Glomerular visceral epithelial cell (primary cell): ENCODE measurements at regions not wholly inside any gene's neighbourhood (a gene's known extent, or its start where the extent isn't known, plus 50 kb on each side); places are given as distances from the start of the nearest gene placed in this dataset.
"Not testable (repeated sequence)": the region's sequence is repeated elsewhere in the genome, so short reads cannot be mapped to it uniquely, and the experiment has no call there.

Experiments used
- DNase-seq: peaks from one replicate; pipeline ENCODE4 v3.0.0-alpha.2; 2016; ENCODE audit errors: extremely low spot score

DNA sequence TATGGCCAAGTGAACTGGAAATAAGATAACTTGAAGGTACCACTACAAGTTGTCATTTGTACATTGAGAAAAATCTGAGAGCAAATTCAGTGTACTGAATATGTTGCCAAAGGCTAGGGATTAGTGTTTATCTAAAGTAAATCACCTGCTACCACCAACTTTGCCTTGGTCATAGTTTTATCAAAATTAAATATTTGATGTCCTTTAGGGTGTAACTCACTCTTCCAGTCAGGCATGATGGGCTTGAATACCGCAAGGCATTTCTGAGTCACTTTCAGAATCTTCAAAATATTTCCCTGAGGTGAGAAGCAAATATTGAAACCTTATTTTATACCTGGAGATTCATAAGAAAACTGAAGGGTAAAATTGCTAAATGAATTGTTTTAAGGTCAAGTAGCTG, 1338.6 kb upstream of the ACO1 start:
- peak; percentile 6 for DNase-seq

DNA sequence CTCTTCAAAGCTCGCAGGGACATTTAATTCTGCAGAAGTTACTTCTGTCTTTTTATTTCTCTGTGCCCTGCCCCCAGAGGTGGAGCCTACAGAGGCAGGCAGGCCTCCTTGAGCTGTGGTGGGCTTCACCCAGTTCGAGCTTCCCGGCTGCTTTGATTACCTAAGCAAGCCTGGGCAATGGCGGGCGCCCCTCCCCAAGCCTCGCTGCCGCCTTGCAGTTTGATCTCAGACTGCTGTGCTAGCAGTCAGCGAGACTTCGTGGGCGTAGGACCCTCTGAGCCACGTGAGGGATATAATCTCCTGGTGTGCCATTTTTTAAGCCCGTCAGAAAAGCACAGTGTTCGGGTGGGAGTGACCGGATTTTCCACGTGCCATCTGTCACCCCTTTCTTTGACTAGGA, 1322.9 kb upstream of the ACO1 start:
- not testable (repeated sequence) for DNase-seq

DNA sequence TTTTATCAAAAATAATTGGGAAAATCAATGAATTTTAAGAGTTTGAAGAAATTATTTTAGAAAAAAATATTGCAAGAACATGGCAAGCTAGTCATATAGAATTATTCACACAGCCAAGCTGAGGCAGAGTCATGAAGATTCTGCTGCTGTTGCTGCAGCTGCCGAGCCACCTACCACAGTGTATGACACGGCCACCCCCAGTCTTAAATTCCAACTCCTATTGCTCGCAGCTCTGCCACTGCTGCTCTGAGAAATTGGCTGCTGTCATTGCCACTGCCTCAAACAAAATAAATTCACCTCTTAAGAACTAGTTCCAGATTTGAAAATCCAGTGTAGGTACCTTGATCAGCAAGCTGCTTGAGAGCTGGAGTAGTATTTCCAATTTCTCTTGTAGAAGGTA, 1318.8 kb upstream of the ACO1 start:
- no peak for DNase-seq

DNA sequence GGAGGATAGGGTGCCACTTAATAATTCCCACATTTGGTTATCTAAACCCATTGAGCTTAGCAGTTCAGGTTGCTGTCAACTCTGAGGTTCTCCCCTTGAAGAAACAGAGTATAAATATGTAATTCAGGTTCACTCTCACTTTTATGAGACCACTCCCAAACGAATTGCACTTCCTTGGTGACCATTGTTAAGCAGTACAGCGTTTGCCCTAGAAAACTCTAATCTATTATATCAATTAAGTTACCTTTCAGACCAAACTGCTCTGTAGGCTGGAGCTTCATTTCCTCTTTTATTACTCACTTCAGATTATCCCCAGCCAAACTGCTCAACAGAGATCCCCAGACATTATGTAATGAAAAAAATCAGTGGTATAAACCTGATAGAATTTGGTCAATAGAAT, 1317.0 kb upstream of the ACO1 start:
- no peak for DNase-seq

DNA sequence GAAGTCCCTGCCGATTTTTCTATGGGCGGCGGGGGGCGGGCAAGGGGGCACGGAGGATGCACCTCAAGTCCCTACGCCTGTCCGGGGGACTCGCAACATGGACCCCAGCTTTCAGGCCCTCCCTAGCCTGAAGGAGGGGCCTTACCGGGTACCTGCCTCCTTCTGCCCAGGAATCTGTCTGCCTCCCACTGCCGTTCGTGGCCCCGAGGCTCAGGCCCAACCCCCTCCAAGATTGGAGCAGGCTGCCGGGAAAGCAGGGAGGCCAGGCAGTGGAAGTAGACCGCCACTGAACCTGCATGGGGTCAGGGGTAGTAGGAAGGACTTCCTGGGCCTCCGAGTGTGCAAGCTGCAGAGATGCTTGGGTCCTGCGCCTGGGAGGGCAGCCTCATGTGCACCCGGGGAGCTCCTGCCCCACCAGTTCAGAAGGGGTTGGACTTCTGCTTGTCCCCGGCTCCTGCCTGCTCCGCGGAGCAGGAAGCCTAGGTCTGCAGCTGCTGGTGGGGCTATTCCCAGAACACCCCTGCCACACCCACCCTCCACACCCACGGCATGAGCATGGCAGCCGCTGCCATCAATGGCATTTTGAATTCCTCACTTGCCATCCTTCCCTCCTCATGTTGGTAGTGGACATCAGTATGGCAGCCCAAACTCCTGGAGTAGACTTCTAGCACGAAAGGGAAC, 1312.7 kb upstream of the ACO1 start:
- no peak for DNase-seq

DNA sequence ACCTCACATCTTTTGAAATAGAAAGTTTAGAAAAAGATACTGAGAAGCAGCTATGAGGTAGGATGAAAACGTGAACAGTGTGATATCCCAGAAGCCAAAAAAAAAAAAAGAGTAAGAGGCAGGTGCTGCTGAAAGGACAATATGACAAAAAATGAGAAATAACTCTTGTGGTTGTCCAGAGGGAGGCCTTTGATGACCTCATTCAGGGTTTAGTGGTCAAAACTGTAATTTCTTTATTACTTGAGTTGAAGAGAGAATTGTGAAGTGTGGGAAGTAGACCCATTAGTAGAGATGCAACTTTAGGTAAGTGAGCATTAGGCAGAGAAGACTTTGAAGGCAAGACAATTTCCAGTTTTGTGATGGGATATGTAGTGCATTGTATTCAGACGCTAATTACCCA, 1306.3 kb upstream of the ACO1 start:
- DNase-seq, result peak; percentile 21

DNA sequence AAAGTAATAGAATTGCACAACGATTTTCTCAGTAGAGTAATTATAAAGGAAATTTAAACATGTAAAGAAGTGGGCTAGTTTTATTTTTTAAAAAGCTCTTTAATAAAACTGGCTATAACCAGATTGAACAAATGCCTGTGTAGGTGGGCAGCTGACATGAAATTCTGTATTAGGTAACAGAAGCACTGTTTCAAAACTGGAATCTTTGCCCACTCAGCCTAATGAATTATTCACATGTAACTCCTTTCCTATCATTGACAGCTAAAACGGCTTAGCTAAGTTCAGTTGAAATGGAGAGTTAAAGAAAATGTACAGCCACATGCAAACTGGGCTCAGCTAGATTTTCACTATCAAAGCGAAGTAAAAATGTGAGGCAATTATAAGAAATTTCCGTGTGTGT, 1300.1 kb upstream of the ACO1 start:
- DNase-seq, result no peak

DNA sequence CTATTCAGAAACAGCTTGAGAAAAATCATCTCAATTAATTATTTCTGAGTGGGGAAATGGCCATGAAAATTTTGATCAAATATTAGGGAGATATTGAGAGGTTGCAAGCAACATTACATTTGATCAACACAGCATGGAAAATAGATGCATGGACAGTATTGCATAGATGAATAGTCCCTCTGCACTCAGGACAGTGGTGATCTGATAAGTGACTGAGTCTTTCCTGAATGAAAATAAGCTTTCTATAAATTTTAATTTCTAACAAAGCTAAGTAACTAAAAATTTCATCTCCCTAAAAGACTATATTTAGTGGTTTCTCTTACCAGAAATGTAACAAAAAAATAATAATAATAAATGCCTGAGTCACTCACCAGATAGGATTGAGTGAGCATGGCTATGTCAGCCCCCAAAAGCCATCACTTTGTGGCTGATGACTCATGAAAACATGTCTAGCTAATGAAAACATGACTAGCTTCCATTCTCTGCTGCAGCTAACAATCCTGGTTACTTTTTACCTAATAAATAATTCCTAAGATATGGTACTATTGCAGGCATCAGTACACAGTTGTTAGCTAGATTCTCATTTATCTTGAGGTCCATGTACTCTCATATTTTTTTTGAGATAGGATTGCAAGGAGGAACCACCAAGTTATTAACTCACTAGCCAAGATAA, 1294.8 kb upstream of the ACO1 start:
- peak; percentile 90 for DNase-seq

DNA sequence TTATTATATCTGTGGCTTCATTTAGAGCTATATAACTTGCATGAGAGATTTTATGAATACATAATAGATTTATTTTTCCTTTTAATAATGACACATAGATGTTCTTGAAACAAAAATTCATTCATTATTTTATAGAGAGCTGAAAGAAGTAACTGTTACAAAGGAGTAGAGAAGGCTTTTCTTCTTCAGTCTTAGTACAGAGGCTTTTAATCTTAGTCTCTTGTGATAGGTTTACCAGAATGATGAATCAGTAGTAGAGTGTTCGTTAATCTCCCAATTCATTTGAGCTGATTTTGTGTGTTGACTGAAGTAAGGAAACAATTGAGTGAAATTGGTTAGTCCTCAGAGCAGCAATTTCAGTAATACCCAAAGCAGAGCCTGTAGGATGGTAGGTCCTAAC, 1284.1 kb upstream of the ACO1 start:
- no peak for DNase-seq

DNA sequence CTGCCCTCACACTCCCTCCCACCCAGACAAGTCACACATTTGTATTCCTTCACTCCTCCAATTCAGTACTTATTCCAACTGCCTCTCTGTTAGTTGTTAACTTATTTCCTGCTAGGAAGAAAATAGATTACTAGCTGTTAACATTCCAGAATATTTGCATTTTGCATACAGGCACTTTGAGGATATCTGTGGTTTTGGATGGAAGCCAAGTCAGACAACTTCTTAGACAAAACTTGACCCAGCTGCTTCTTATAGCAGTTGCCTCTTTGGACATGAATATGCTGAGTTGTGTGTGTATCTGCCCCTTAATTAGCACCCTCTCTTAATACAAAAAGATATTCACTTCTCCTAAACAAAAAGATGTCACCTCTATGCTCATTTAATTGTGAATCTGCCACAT, 1280.6 kb upstream of the ACO1 start:
- peak; percentile 87 for DNase-seq

DNA sequence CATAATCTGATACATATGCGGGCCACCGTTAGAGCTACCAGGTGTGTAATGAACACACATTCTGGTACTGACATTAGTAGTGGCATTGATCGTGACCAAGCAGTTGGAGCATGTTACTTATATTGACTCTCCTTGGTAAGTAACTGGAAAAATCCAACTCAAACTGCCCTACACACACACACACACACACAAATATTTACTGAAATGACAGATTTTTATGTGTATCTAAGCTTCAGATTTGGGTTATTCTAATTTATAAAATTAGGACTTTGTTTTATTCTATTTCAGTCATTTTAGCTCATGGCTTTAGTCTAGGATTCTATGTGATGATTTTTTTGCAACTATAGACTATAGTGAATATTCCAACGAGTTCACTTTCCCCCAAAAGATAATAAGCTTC, 1280.2 kb upstream of the ACO1 start:
- DNase-seq, result no peak

DNA sequence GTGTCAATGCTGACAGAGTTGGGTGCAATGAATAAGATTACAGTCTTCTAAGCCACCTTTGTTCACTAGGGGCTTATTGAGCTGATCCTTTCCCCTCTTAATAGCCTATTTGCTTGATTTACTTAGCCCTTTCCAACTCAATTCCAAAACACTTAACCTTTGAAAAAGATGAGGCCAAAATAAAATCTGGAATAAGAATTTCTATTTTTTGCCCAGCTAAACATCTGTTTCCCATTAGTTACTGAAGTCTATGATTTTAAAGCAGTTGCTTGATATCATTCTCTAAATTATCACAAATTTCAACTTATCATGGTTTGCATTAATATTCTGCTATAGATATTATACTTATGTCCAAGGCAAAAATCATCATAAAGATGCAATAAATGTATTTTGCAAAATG, 1272.0 kb upstream of the ACO1 start:
- no peak for DNase-seq

DNA sequence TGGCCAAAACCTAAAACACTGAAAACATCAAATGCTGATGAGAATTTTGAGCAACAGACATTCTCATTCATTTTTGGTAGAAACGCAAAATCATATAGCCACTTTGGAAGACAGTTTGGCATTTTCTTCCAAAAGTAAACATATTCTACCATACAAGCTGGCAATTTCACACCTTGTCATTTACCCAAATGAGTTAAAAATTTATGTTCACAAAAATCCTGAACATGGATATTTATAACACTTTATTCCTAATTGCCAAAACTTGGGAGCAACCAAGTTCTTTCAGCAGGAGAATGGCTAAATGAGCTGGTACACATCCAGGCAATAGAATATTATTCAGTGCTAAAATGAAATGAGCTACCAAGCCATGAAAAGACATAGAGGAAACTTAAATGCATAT, 1270.1 kb upstream of the ACO1 start:
- DNase-seq, result no peak

DNA sequence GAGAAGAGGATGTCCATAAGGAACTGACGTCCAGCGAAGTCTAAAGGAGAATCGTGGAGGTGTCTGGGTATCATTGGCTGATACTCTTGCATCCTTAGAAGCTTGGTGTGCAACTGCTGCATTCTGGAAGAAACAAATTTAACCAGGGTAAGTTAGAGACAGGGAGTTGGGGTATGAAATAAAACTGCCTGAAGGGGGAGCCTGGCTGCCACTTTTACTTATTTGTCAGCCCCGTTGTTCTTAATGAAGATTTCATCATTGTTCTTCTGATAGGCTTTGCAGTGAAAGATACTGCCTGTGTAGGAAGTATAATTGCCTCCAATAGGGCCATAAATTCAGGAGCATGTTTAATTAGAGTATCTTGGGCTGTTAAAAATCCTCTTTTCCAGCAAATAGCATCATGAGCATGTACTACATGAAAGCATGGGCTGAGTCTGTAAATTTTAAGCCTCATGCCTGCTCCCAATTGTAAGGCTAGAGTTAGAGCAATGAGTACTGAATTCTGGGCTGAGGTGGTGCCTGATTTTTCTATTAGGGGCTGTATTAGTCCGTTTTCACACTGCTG, 1264.5 kb upstream of the ACO1 start:
- peak; percentile 44 for DNase-seq

DNA sequence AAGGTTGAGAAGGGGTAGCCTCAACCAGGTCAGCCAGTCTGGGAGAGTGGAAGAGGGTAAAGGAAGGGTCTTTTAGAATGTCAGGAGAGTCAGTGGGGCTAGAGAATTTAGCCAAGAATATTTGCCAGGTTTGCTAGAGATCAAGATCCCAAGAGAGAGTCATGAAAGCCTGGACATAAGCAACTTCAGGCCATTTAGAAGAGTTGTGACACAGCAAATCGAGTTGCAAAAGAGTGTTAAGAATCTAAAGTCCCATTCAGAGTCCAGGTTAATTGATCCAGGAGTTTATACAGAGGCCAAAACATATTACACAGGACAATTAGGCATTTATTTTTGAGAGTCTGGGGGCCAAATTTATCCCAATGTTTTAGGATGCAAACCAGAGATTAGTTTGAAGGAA, 1260.1 kb upstream of the ACO1 start:
- no peak for DNase-seq

DNA sequence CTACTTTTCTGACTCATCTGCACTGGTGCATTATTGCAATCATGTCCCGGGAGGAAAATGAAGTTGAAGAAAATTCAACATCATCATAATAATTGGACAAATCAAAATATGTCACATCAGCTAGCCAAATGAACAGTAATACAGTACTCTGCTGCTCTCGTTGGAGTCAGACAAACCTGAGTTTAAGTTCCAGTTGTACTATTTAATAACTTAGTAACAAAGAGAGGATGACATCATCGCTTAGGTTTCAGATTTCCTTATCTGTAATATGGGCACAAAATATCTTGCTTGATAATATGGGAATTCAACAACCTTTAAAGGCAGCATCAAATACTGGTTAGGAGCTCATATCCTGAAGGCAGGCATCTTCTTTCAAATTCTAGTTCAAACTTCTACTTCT, 1248.9 kb upstream of the ACO1 start:
- DNase-seq, result no peak

DNA sequence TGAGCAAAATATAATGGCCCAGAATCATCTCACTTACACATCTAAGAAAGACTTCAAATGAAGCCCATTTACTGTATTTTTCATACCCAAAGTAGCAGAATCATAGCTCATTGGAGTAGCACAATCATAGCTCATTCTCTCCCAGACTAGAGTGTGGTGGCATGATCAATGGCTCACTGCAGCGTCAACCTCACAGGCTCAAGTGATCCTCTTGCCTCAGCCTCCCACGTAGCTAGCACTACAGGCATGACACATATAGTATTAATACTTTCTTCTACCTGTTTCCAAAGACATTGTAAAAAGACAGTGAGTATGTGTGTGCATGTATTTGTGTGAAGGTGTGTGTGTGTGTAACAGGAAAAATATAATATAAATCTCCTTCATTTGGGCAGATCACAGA, 1247.9 kb upstream of the ACO1 start:
- DNase-seq, result no peak

DNA sequence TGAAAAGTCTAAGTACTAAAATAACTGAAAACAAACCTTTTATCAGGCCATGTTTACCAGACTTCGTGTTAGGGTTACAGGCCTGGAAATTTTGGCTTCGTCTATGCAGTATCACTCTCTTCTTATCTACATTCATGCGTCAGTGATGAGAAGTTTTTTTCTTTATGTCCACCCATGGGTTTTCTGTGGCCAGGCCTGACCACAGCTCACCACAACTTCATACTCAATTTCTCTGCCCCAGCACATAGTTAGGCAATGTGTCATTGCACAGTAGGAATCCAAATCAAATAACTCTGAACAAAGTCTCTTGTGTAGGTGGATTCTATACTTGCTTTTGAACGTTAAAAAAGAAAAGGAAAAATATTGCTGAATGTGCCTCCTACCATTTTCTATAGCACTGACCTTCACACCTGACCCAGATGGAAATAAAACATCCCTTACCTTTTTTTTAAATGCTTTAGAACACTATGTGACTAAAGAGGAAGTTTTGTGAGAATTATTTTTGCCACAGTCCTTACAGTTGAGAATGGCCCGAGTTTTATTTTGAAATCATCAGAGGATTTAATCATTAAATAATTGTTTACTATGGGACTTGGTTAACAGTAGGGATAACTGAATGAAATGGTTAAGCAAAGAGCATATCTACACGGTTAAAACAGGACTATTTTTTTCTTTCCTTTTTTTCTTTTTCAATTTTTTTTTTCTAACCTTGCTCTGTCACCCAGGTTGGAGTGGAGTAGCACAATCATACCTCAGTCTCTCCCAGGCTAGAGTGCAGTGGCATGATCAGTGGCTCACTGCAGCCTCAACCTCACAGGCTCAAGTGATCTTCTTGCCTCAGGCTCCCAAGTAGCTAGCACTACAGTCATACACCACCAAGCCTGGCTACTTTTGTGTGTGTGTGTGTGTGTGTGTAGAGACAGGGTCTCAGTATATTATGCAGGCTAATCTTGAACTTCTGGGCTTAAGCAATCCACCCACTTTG, 1247.0 kb upstream of the ACO1 start:
- DNase-seq, result peak; percentile 95

DNA sequence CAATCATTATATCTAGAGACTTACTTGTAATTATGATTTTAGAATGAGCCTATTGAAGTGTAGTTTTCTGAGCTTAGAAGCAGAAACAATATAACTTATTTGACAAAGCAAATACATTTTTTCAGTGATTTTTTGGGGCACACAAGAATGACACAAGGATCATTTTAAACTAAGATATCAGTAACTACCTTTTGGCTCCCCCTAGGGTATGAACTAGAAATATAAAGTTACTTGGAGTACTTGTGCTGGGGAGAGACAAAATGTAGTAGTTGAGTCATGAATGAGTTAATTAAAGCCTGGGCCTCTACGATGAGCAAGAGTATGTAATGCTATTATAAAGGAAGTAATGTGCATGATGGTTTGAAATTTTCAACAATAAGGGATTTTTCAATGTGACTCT, 1244.1 kb upstream of the ACO1 start:
- peak; percentile 42 for DNase-seq

DNA sequence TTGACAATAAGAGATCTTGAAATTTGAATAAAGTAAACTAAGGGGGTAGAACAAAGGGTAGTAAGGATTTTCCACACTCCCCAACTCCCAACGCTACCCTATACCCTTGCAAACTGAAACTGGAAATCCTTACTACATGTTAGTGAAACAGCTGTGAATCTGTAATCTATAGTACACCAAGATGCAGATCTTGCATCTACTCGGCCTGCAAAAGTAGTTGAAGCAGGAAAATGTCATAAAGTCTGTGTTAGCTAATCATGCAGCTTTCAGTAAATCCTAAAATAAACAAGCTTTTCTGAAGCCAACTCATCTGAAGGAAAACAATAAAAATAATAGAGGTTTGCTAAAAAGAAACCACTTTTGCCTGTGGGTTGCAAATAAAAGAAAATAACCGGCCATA, 1242.0 kb upstream of the ACO1 start:
- DNase-seq, result no peak

DNA sequence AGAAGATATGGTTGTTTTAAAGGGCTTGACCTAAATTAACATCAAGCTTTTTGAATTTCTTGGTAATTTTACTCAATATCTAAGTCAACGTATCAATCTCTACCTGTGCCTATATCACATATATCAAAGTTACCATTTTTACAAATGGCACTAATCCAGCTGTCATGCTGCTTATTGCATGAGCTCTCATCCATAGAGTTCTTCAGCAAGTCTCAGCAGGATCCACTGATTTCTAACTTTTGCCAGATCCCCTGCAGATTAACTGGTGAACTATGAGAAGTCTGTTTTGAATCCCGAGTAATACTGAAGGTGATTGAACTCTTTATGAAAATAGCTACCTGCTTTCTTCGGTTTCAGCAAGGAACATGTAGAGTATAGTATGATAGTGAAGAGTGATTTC, 1239.8 kb upstream of the ACO1 start:
- DNase-seq, result no peak

DNA sequence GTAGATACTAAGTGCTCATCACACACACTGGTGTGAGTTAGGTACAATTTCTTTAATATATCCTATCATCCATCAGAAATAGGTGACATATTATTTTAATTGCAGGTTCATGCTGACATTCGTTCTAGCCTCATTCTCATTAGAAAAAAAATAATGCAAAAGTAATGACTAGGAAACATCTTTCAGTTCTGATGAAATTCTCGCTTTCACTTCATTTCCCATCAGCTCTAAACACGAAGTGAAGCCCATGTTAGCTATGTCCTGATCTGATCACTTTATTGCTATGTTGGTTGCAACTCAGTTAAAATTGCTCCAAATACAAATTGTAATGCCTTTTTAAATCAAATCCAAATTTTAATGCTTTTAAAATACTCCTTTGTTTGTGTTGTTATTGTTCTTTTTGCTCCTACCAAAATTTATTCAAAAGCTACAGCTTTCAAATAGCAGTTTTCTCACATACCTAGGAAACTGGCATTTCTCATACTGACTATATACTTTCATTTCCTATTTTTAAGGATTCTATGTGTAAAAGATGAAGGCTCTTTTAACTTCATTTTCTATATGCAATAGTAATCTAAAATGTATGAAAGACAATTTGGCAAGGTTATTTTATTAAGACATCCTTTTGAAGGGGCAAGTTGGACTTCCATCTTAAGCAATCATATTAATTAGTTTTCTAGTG, 1237.8 kb upstream of the ACO1 start:
- DNase-seq, result no peak
